ENCODE measurements at regions not wholly inside any gene's neighbourhood (a gene's known extent, or its start where the extent isn't known, plus 50 kb on each side); places are given as distances from the start of the nearest gene placed in this dataset.

GRCh38 chr2:146870691-146871090, 974.1 kb upstream of the ACVR2A start:
- DNase-seq (ENCODE audit: low read depth in 4 of 4, low spot score in 3 of 4): no peak

GRCh38 chr2:146869328-146869727, 975.5 kb upstream of the ACVR2A start:
- DNase-seq (ENCODE audit: low read depth in 4 of 4, low spot score in 3 of 4): no peak

- no peak for DNase-seq (ENCODE audit: low read depth in 4 of 4, low spot score in 3 of 4)
These were observed 976.8 kb upstream of the ACVR2A start for GRCh38 chr2:146868051-146868450.

- DNase-seq (ENCODE audit: low read depth in 4 of 4, low spot score in 3 of 4): no peak
These were observed 977.3 kb upstream of the ACVR2A start for GRCh38 chr2:146867477-146867986.

GRCh38 chr2:146853741-146854444, 990.9 kb upstream of the ACVR2A start:
- no peak for DNase-seq (ENCODE audit: low read depth in 4 of 4, low spot score in 3 of 4)

GRCh38 chr2:146852661-146853060, 992.2 kb upstream of the ACVR2A start:
- no peak for DNase-seq (ENCODE audit: low read depth in 4 of 4, low spot score in 3 of 4)

GRCh38 chr2:146850746-146851145, 994.1 kb upstream of the ACVR2A start:
- no peak for DNase-seq (ENCODE audit: low read depth in 4 of 4, low spot score in 3 of 4)

GRCh38 chr2:146847846-146848245, 997.0 kb upstream of the ACVR2A start:
- no peak for DNase-seq (ENCODE audit: low read depth in 4 of 4, low spot score in 3 of 4)

GRCh38 chr2:146844226-146844990, 1000.4 kb upstream of the ACVR2A start:
- DNase-seq (ENCODE audit: low read depth in 4 of 4, low spot score in 3 of 4): no peak

GRCh38 chr2:146837857-146838256, 1007.0 kb upstream of the ACVR2A start:
- DNase-seq (ENCODE audit: low read depth in 4 of 4, low spot score in 3 of 4): no peak

GRCh38 chr2:146826388-146826787, 1018.4 kb upstream of the ACVR2A start:
- DNase-seq (ENCODE audit: low read depth in 4 of 4, low spot score in 3 of 4): no peak

GRCh38 chr2:146821836-146822316, 1023.0 kb upstream of the ACVR2A start:
- no peak for DNase-seq (ENCODE audit: low read depth in 4 of 4, low spot score in 3 of 4)

GRCh38 chr2:146820672-146821071, 1024.2 kb upstream of the ACVR2A start:
- no peak for DNase-seq (ENCODE audit: low read depth in 4 of 4, low spot score in 3 of 4)

GRCh38 chr2:146818122-146818521, 1026.7 kb upstream of the ACVR2A start:
- no peak for DNase-seq (ENCODE audit: low read depth in 4 of 4, low spot score in 3 of 4)

GRCh38 chr2:146817613-146818012, 1027.2 kb upstream of the ACVR2A start:
- no peak for DNase-seq (ENCODE audit: low read depth in 4 of 4, low spot score in 3 of 4)

GRCh38 chr2:146814971-146815370, 1029.9 kb upstream of the ACVR2A start:
- no peak for DNase-seq (ENCODE audit: low read depth in 4 of 4, low spot score in 3 of 4)

- no peak for DNase-seq (ENCODE audit: low read depth in 4 of 4, low spot score in 3 of 4)
These were observed 1037.2 kb upstream of the ACVR2A start for GRCh38 chr2:146807568-146808168.

- no peak for DNase-seq (ENCODE audit: low read depth in 4 of 4, low spot score in 3 of 4)
These were observed 1038.3 kb upstream of the ACVR2A start for GRCh38 chr2:146806364-146807005.

GRCh38 chr2:146804288-146804687, 1040.5 kb upstream of the ACVR2A start:
- DNase-seq (ENCODE audit: low read depth in 4 of 4, low spot score in 3 of 4): no peak

GRCh38 chr2:146801886-146802285, 1042.9 kb upstream of the ACVR2A start:
- no peak for DNase-seq (ENCODE audit: low read depth in 4 of 4, low spot score in 3 of 4)

GRCh38 chr2:146786396-146786795, 1058.4 kb upstream of the ACVR2A start:
- DNase-seq (ENCODE audit: low read depth in 4 of 4, low spot score in 3 of 4): no peak
